A673 (cell line): ENCODE measurements at regions not wholly inside any gene's neighbourhood (a gene's known extent, or its start where the extent isn't known, plus 50 kb on each side); places are given as distances from the start of the nearest gene placed in this dataset.

Source experiments
- EZH2 ChIP-seq: fragments of 200-600 bp; sonication (generic); IDR thresholded peaks from 2 replicates; pipeline ENCODE4 v1.6.1; 2017; ENCODE audit warnings: borderline replicate concordance, low read depth, mild to moderate bottlenecking, mixed read lengths, antibody characterized with exemption, low read length; ENCODE audit not compliant: poor library complexity, severe bottlenecking
- TF ChIP-seq, protein P1 (sequence below): fragments of 300-800, 200-600 bp; sonication (generic); conservative IDR thresholded peaks from 2 replicates; pipeline ENCODE4 v1.5.1; 2017; ENCODE audit warnings: low read depth, mild to moderate bottlenecking, antibody characterized with exemption, low read length, moderate library complexity, mixed read lengths

DNA sequence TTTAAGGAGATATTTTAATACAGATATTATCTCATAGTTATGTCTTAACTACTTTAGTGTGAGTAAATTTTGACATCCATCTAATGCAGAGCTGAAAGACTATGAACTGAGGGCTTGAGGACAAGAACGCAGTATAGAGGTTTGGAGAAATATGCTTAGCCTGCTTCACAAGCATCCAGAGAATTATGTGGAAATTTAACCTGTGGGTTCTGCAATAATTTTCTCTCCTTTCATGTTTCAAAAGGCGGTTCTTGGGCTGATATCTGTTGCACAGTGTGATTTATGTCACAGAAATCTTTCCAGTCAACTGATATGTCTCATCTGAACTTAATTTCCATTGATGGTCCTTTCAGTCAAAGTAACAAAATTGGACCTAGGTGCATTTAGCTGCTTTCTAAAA lies 371.9 kb upstream of the VRK2 start:
- TF ChIP-seq, protein P1, sequence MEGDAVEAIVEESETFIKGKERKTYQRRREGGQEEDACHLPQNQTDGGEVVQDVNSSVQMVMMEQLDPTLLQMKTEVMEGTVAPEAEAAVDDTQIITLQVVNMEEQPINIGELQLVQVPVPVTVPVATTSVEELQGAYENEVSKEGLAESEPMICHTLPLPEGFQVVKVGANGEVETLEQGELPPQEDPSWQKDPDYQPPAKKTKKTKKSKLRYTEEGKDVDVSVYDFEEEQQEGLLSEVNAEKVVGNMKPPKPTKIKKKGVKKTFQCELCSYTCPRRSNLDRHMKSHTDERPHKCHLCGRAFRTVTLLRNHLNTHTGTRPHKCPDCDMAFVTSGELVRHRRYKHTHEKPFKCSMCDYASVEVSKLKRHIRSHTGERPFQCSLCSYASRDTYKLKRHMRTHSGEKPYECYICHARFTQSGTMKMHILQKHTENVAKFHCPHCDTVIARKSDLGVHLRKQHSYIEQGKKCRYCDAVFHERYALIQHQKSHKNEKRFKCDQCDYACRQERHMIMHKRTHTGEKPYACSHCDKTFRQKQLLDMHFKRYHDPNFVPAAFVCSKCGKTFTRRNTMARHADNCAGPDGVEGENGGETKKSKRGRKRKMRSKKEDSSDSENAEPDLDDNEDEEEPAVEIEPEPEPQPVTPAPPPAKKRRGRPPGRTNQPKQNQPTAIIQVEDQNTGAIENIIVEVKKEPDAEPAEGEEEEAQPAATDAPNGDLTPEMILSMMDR, result no peak
- TF ChIP-seq EZH2, result no peak
